H1 (cell line): ENCODE measurements at regions not wholly inside any gene's neighbourhood (a gene's known extent, or its start where the extent isn't known, plus 50 kb on each side); places are given as distances from the start of the nearest gene placed in this dataset.

ENCODE experiments used
- CTCF ChIA-PET: fragments of 300-600 bp; sonication (Branson Sonifier 250); formaldehyde crosslinking; loops from one replicate; lab custom pipeline; 2021; ENCODE audit not compliant: partially characterized antibody; lab: Charles Lee
- POLR2A ChIA-PET: fragments of 300-600 bp; sonication (Branson Sonifier 250); formaldehyde crosslinking; loops from one replicate; lab custom pipeline; 2021; ENCODE audit warnings: inconsistent platforms; ENCODE audit not compliant: partially characterized antibody; lab: Charles Lee
- DNase-seq, 2 experiments: peaks; one replicate each; pipeline versions ENCODE4 v3.0.0 to v3.0.0-alpha.2; 2010 to 2022; ENCODE audit warnings: low spot score in 2 of 2, low read depth in 1 of 2, mixed read lengths in 1 of 2
- FAIRE-seq: peaks from 2 replicates; lab custom pipeline; 2011; peaks lifted over from hg19 to GRCh38; lab: Jason Lieb, UNC
- H2AFZ ChIP-seq: 2 replicates; pipeline ENCODE4 v1.8.1; 2012; ENCODE audit warnings: low read length, inconsistent platforms
- H2AK5ac ChIP-seq: 2 replicates; pipeline ENCODE4 v1.6.1; 2013; ENCODE audit warnings: low read depth, low read length
- H2BK120ac ChIP-seq: replicated peaks from 2 replicates; pipeline ENCODE3; 2013; ENCODE audit warnings: low read depth, low read length, inconsistent platforms
- H2BK12ac ChIP-seq: 2 replicates; pipeline ENCODE4 v1.6.1; 2013; ENCODE audit warnings: low read depth, low read length
- H2BK15ac ChIP-seq: 2 replicates; pipeline ENCODE4 v1.6.1; 2013; ENCODE audit warnings: low read length
- H2BK20ac ChIP-seq: 2 replicates; pipeline ENCODE4 v1.6.1; 2013; ENCODE audit warnings: low read length
- H2BK5ac ChIP-seq: 2 replicates; pipeline ENCODE4 v1.6.1; 2013; ENCODE audit warnings: low read depth, low read length
- H3K14ac ChIP-seq: 2 replicates; pipeline ENCODE4 v1.6.1; 2013; ENCODE audit warnings: inconsistent platforms; ENCODE audit not compliant: insufficient read length
- H3K18ac ChIP-seq: 2 replicates; pipeline ENCODE4 v1.6.1; 2013; ENCODE audit warnings: low read length; ENCODE audit errors: extremely low read depth
- H3K23ac ChIP-seq: 2 replicates; pipeline ENCODE4 v1.6.1; 2013; ENCODE audit warnings: inconsistent platforms; ENCODE audit not compliant: insufficient read length
- H3K23me2 ChIP-seq: 2 replicates; pipeline ENCODE4 v1.6.1; 2013; ENCODE audit warnings: low read depth, low read length
- H3K27ac ChIP-seq: 2 replicates; pipeline ENCODE4 v1.6.1; 2011; ENCODE audit warnings: low read depth, low read length, inconsistent platforms
- H3K27me3 ChIP-seq, 4 experiments: replicated peaks in 1 of 4; 1 replicate in 1 of 4; 2 replicates in 3 of 4; pipeline versions ENCODE4 v1.6.1 to v1.8.1; 2011 to 2013; ENCODE audit warnings: low read length in 3 of 4, mild to moderate bottlenecking in 3 of 4, inconsistent platforms in 2 of 4, mixed read lengths in 2 of 4, moderate library complexity in 1 of 4; ENCODE audit not compliant: control insufficient read depth in 3 of 4, insufficient read depth in 3 of 4; ENCODE audit errors: extremely low read depth in 1 of 4
- H3K36me3 ChIP-seq, 4 experiments: 2 replicates each; pipeline versions ENCODE4 v1.6.1 to v1.8.1; 2011 to 2013; ENCODE audit warnings: mild to moderate bottlenecking in 4 of 4, low read length in 3 of 4, moderate library complexity in 2 of 4, control low read depth in 1 of 4, inconsistent platforms in 1 of 4; ENCODE audit not compliant: insufficient read depth in 4 of 4, control insufficient read depth in 2 of 4
- H3K4ac ChIP-seq: replicated peaks from 2 replicates; pipeline ENCODE3; 2013; ENCODE audit warnings: low read length, low read depth, mixed read lengths, inconsistent platforms; ENCODE audit not compliant: insufficient read length
- H3K4me1 ChIP-seq, 4 experiments: replicated peaks in 1 of 4; 1 replicate in 1 of 4; 2 replicates in 3 of 4; pipeline versions ENCODE4 v1.6.1 to v1.8.1; 2011 to 2013; ENCODE audit warnings: low read length in 3 of 4, inconsistent platforms in 2 of 4, mixed read lengths in 1 of 4; ENCODE audit not compliant: insufficient read depth in 4 of 4, control insufficient read depth in 3 of 4
- H3K4me2 ChIP-seq, 2 experiments: 2 replicates each; pipeline versions ENCODE4 v1.6.1 to v1.8.1; 2011 to 2013; ENCODE audit warnings: low read depth in 2 of 2, low read length in 2 of 2, control low read depth in 1 of 2, inconsistent platforms in 1 of 2, mild to moderate bottlenecking in 1 of 2; ENCODE audit not compliant: insufficient read depth in 1 of 2
- H3K4me3 ChIP-seq, 4 experiments: fragments of 200-600, 300-600 bp in 1 of 4; sonication (generic), shearing (Covaris generic), sonication (Bioruptor Twin) in 1 of 4; 2 replicates each; pipeline versions ENCODE4 v1.5.1 to v1.8.1; 2011 to 2016; ENCODE audit warnings: low read length in 4 of 4, low read depth in 3 of 4, control low read depth in 2 of 4, inconsistent platforms in 2 of 4, mild to moderate bottlenecking in 2 of 4, mixed read lengths in 1 of 4, moderate library complexity in 1 of 4; ENCODE audit not compliant: insufficient read depth in 2 of 4; ENCODE audit errors: extremely low read depth in 1 of 4
- H3K56ac ChIP-seq: replicated peaks from 2 replicates; pipeline ENCODE3; 2013; ENCODE audit warnings: low read depth, mild to moderate bottlenecking, mixed read lengths, low read length, inconsistent platforms; ENCODE audit not compliant: insufficient read length
- H3K79me1 ChIP-seq: 2 replicates; pipeline ENCODE4 v1.6.1; 2013; ENCODE audit warnings: low read depth, low read length, control low read depth
- H3K79me2 ChIP-seq, 2 experiments: 2 replicates each; pipeline versions ENCODE4 v1.6.1 to v1.8.1; 2012 to 2013; ENCODE audit warnings: low read length in 2 of 2, mild to moderate bottlenecking in 2 of 2, inconsistent platforms in 1 of 2; ENCODE audit not compliant: insufficient read depth in 2 of 2, control insufficient read depth in 1 of 2
- H3K9ac ChIP-seq, 4 experiments: replicated peaks in 1 of 4; 1 replicate in 1 of 4; 2 replicates in 3 of 4; pipeline versions ENCODE4 v1.6.1 to v1.8.1; 2011 to 2013; ENCODE audit warnings: low read depth in 3 of 4, low read length in 3 of 4, control low read depth in 2 of 4, mild to moderate bottlenecking in 2 of 4, moderate library complexity in 2 of 4, inconsistent platforms in 1 of 4; ENCODE audit errors: extremely low read depth in 1 of 4
- H3K9me3 ChIP-seq, 2 experiments: 2 replicates each; pipeline versions ENCODE4 v1.6.1 to v1.8.1; 2012 to 2013; ENCODE audit warnings: mild to moderate bottlenecking in 2 of 2, moderate library complexity in 2 of 2, control low read depth in 1 of 2, inconsistent platforms in 1 of 2, low read depth in 1 of 2, low read length in 1 of 2, mixed read lengths in 1 of 2; ENCODE audit not compliant: insufficient read depth in 2 of 2
- H4K20me1 ChIP-seq, 2 experiments: replicated peaks in 1 of 2; 2 replicates each; pipeline versions ENCODE3 to v1.8.1; 2011 to 2013; ENCODE audit warnings: inconsistent platforms in 2 of 2, low read length in 2 of 2, mild to moderate bottlenecking in 1 of 2; ENCODE audit not compliant: insufficient read depth in 2 of 2, control insufficient read depth in 1 of 2
- H4K5ac ChIP-seq: 2 replicates; pipeline ENCODE4 v1.6.1; 2013; ENCODE audit warnings: low read length, low read depth, mixed read lengths, inconsistent platforms; ENCODE audit not compliant: insufficient read length
- H4K8ac ChIP-seq: 2 replicates; pipeline ENCODE4 v1.8.0; 2013; ENCODE audit warnings: mild to moderate bottlenecking, moderate library complexity, low read length, inconsistent platforms; ENCODE audit not compliant: insufficient read depth; ENCODE audit errors: extremely low read depth
- H4K91ac ChIP-seq: replicated peaks from 2 replicates; pipeline ENCODE3; 2013; ENCODE audit warnings: low read length, mixed read lengths, inconsistent platforms; ENCODE audit not compliant: insufficient read length
- ASH2L ChIP-seq: fragments of 200-600, 300-600 bp; sonication (generic); IDR thresholded peaks from one replicate; pipeline ENCODE4 v1.7.1; 2017; ENCODE audit warnings: low read length
- ATF2 ChIP-seq: IDR thresholded peaks from 2 replicates; pipeline ENCODE4 v1.6.1; 2012; ENCODE audit warnings: low read length, inconsistent platforms
- CBX5 ChIP-seq: fragments of 300-800, 300-1000 bp; sonication (generic); IDR thresholded peaks from 2 replicates; pipeline ENCODE4 v1.7.1; 2016; ENCODE audit warnings: antibody characterized with exemption, low read length, low read depth
- FOSL1 ChIP-seq: IDR thresholded peaks from 2 replicates; pipeline ENCODE4 v1.6.1; 2011; ENCODE audit warnings: mild to moderate bottlenecking, low read depth, low read length, moderate library complexity; ENCODE audit not compliant: insufficient read depth
- JUND ChIP-seq: IDR thresholded peaks from 2 replicates; pipeline ENCODE4 v1.6.1; 2011; ENCODE audit warnings: mild to moderate bottlenecking, improper control_type of control experiment, low read length
- KDM5A ChIP-seq: fragments of 200-600 bp; IDR thresholded peaks from 2 replicates; pipeline ENCODE4 v1.7.1; 2012; ENCODE audit warnings: mild to moderate bottlenecking, low read length, inconsistent platforms, mixed read lengths
- MAFK ChIP-seq: IDR thresholded peaks from 2 replicates; pipeline ENCODE4 v1.6.1; 2012; ENCODE audit warnings: low read depth, mild to moderate bottlenecking, improper control_type of control experiment, low read length
- MAX ChIP-seq: IDR thresholded peaks from 2 replicates; pipeline ENCODE4 v1.6.1; 2012; ENCODE audit warnings: inconsistent platforms
- NRF1 ChIP-seq: IDR thresholded peaks from 2 replicates; pipeline ENCODE4 v1.6.1; 2011; ENCODE audit warnings: mild to moderate bottlenecking, low read depth, low read length, improper control_type of control experiment
- RNF2 ChIP-seq: fragments of 200-900, 300-1000 bp; sonication (generic); IDR thresholded peaks from 2 replicates; pipeline ENCODE4 v1.7.1; 2016; ENCODE audit warnings: borderline replicate concordance, low read depth, mild to moderate bottlenecking, antibody characterized with exemption, low read length; ENCODE audit not compliant: poor library complexity, severe bottlenecking; ENCODE audit errors: missing control alignments
- SAP30 ChIP-seq: fragments of 300-600 bp; sonication (generic); IDR thresholded peaks from 2 replicates; pipeline ENCODE4 v1.7.1; 2012; ENCODE audit warnings: low read length, moderate library complexity, mild to moderate bottlenecking, inconsistent platforms; ENCODE audit not compliant: insufficient read depth, insufficient replicate concordance
- SP2 ChIP-seq: IDR thresholded peaks from 2 replicates; pipeline ENCODE4 v1.6.1; 2012; ENCODE audit warnings: mild to moderate bottlenecking, low read length, inconsistent platforms
- SUZ12 ChIP-seq: fragments of 200-600 bp; sonication (generic); IDR thresholded peaks from 2 replicates; pipeline ENCODE4 v1.6.1; 2012; ENCODE audit warnings: mild to moderate bottlenecking, inconsistent platforms, low read length, moderate library complexity, mixed read lengths
- TAF1 ChIP-seq: IDR thresholded peaks from 2 replicates; pipeline ENCODE4 v1.6.1; 2011; ENCODE audit warnings: mild to moderate bottlenecking, low read depth, low read length
- TBP ChIP-seq: IDR thresholded peaks from 2 replicates; pipeline ENCODE4 v1.6.1; 2011; ENCODE audit warnings: low read depth, low read length, improper control_type of control experiment

- ChIA-PET POLR2A (no interaction called here), CTCF (no interaction called here)
- Histone ChIP-seq H2BK12ac (no peak overlapping the region), H2BK15ac (no peak overlapping the region), H2BK120ac (no peak overlapping the region), H3K4me2 (no peak overlapping the region), H3K18ac (no peak overlapping the region), H3K79me2 (no peaks in the 10 kb centered on the region), H2AFZ (0 out of 2 replicates have a peak overlapping the region, but pooled peaks have one; percentile 32), H3K14ac (no peak overlapping the region), H3K27me3 (no peaks in the 10 kb centered on the region), H2AK5ac (no peak overlapping the region), H3K9me3 (no peaks in the 10 kb centered on the region), H3K36me3 (no peaks in the 10 kb centered on the region), H3K4ac (no peak overlapping the region), H3K27ac (no peak overlapping the region), H4K91ac (no peak overlapping the region), H4K5ac (no peak overlapping the region), H3K4me3 (no peak overlapping the region), H3K4me1 (no peaks in the 10 kb centered on the region), H3K23me2 (no peaks in the 10 kb centered on the region), H2BK5ac (no peak overlapping the region), H4K20me1 (no peaks in the 10 kb centered on the region), H3K79me1 (no peaks in the 10 kb centered on the region), H3K9ac (no peak overlapping the region), H4K8ac (no peak overlapping the region), H3K23ac (no peak overlapping the region), H2BK20ac (no peak overlapping the region), H3K56ac (no peak overlapping the region)
- DNase-seq (no peak), FAIRE-seq (no peak)
- TF ChIP-seq JUND (no peak), MAFK (no peak), ATF2 (no peak), SAP30 (no peak), NRF1 (no peak), TBP (no peak), KDM5A (no peak), FOSL1 (no peak), SUZ12 (no peak), CBX5 (no peak), RNF2 (no peak), MAX (no peak), TAF1 (no peak), SP2 (no peak), ASH2L (no peak)
Observed at GRCh38 chr11:28877340-28877739, 769.2 kb downstream of the METTL15 start.
